CD4-positive, alpha-beta T cell (primary cell): ENCODE measurements at regions not wholly inside any gene's neighbourhood (a gene's known extent, or its start where the extent isn't known, plus 50 kb on each side); places are given as distances from the start of the nearest gene placed in this dataset.

Source experiments
- ATAC-seq: fragments of 200-7000 bp; cut with Tn5 transposase; one replicate; pipeline ENCODE4 v1.10.0; 2022; ENCODE audit warnings: mild to moderate bottlenecking; ENCODE audit not compliant: poor library complexity
- CTCF ChIA-PET: fragments of 350-600 bp; sonication (Branson Sonifier 250); formaldehyde crosslinking; loops from one replicate; lab custom pipeline; 2021; ENCODE audit warnings: antibody characterized with exemption, inconsistent platforms; lab: Charles Lee
- POLR2A ChIA-PET: fragments of 350-600 bp; sonication (Branson Sonifier 250); formaldehyde crosslinking; loops from one replicate; lab custom pipeline; 2021; ENCODE audit warnings: antibody characterized with exemption, inconsistent platforms; lab: Charles Lee
- DNase-seq, 14 experiments: peaks; one replicate each; pipeline ENCODE4 v3.0.0-alpha.2; 2013 to 2020; ENCODE audit warnings: mixed read lengths in 2 of 14
- H3K27ac ChIP-seq, 2 donors: one replicate each; pipeline versions ENCODE4 v1.5.1 to v1.7.0; 2013; ENCODE audit warnings: low read length in 2 of 2, low read depth in 1 of 2, mild to moderate bottlenecking in 1 of 2
- H3K27me3 ChIP-seq, 2 experiments: 1 replicate in 1 of 2; 2 replicates in 1 of 2; pipeline versions ENCODE4 v1.6.1 to v1.7.0; 2013; ENCODE audit warnings: low read length in 2 of 2, control low read depth in 1 of 2, mild to moderate bottlenecking in 1 of 2, moderate library complexity in 1 of 2; ENCODE audit not compliant: insufficient read depth in 2 of 2, control insufficient read depth in 1 of 2
- H3K36me3 ChIP-seq: one replicate; pipeline ENCODE4 v1.6.1; 2013; ENCODE audit warnings: low read length, control low read depth; ENCODE audit not compliant: insufficient read depth
- H3K4me1 ChIP-seq: one replicate; pipeline ENCODE4 v1.6.1; 2013; ENCODE audit warnings: low read length, control low read depth; ENCODE audit not compliant: insufficient read depth
- H3K4me3 ChIP-seq: one replicate; pipeline ENCODE4 v1.5.1; 2013; ENCODE audit warnings: mild to moderate bottlenecking, low read length, moderate library complexity
- H3K9me3 ChIP-seq, 2 experiments: 1 replicate in 1 of 2; 2 replicates in 1 of 2; pipeline versions ENCODE4 v1.6.1 to v1.7.0; 2013; ENCODE audit warnings: low read length in 2 of 2, mild to moderate bottlenecking in 2 of 2, control low read depth in 1 of 2, moderate library complexity in 1 of 2; ENCODE audit not compliant: control insufficient read depth in 1 of 2, insufficient read depth in 1 of 2
- H3K27ac Mint-ChIP-seq: one replicate; pipeline ENCODE4 v1.8.0; 2020; ENCODE audit warnings: mixed read lengths
- H3K27me3 Mint-ChIP-seq: one replicate; pipeline ENCODE4 v1.8.0; 2021; ENCODE audit warnings: mixed read lengths
- H3K36me3 Mint-ChIP-seq: one replicate; pipeline ENCODE4 v1.8.0; 2021; ENCODE audit warnings: low read depth, mixed read lengths
- H3K4me1 Mint-ChIP-seq: one replicate; pipeline ENCODE4 v1.8.0; 2021; ENCODE audit warnings: low read depth, mixed read lengths
- H3K4me3 Mint-ChIP-seq: one replicate; pipeline ENCODE4 v1.8.0; 2020; ENCODE audit warnings: mild to moderate bottlenecking, mixed read lengths
- H3K9me3 Mint-ChIP-seq: one replicate; pipeline ENCODE4 v1.8.0; 2020; ENCODE audit warnings: mixed read lengths
- CTCF ChIP-seq: fragments of 200-600 bp; IDR thresholded peaks from one replicate; pipeline ENCODE4 v1.8.0; 2022; ENCODE audit warnings: antibody characterized with exemption, mild to moderate bottlenecking
- intact Hi-C, 2 experiments: fragments of 100-400 bp; cut with DNase I in 1 of 2; cut with micrococcal nuclease in 1 of 2; formaldehyde crosslinking; loops; one replicate each; pipeline versions ENCODE4 v1.15.1 to v1.9.0; 2023 to 2025; cut with DNase I, micrococcal nuclease

GRCh38 chr12:89832336-89832735 lies 123.7 kb upstream of the ATP2B1 start:
- Histone ChIP-seq H3K36me3 (no peaks in the 10 kb centered on the region), H3K27me3 (no peaks in the 10 kb centered on the region), H3K27ac (no peak overlapping the region), H3K4me3 (no peak overlapping the region), H3K4me1 (no peaks in the 10 kb centered on the region), H3K9me3 (no peaks in the 10 kb centered on the region)
- DNase-seq = no peak
- ATAC-seq = no peak
- Mint-ChIP-seq H3K9me3 (no peaks in the 10 kb centered on the region), H3K4me1 (no peaks in the 10 kb centered on the region), H3K27ac (no peak overlapping the region), H3K36me3 (no peaks in the 10 kb centered on the region), H3K27me3 (no peaks in the 10 kb centered on the region), H3K4me3 (no peak overlapping the region)
- TF ChIP-seq CTCF = no peak
- intact Hi-C loops = no loop called here
- ChIA-PET CTCF (no interaction called here), POLR2A (interaction anchor here (0.6 kb wide), 1 partner anchor 135 kb away, joined by 3 read pairs; no protein-coding TSS in a partner anchor)

GRCh38 chr12:89831310-89832095 lies 122.9 kb upstream of the ATP2B1 start:
- ATAC-seq (no peak), DNase-seq (no peak)
- no peaks in the 10 kb centered on the region for H3K9me3 ChIP-seq
- H3K4me1 Mint-ChIP-seq = peaks cover 2% of the 10 kb centered on the region
- intact Hi-C loops = no loop called here
- ChIA-PET CTCF (no interaction called here), POLR2A (interaction anchor here (0.6 kb wide), 1 partner anchor 134 kb away, joined by 3 read pairs; no protein-coding TSS in a partner anchor)
- H3K4me3 Mint-ChIP-seq = no peak overlapping the region
- H3K36me3 Mint-ChIP-seq = no peaks in the 10 kb centered on the region
- no peak overlapping the region for H3K27ac ChIP-seq
- no peak overlapping the region for H3K4me3 ChIP-seq
- H3K27me3 Mint-ChIP-seq = no peaks in the 10 kb centered on the region
- H3K27ac Mint-ChIP-seq = no peak overlapping the region
- TF ChIP-seq CTCF = no peak
- H3K27me3 ChIP-seq = no peaks in the 10 kb centered on the region
- no peaks in the 10 kb centered on the region for H3K9me3 Mint-ChIP-seq
- H3K36me3 ChIP-seq = no peaks in the 10 kb centered on the region
- H3K4me1 ChIP-seq = no peaks in the 10 kb centered on the region

- DNase-seq (no peak), ATAC-seq (no peak)
- H3K4me3 ChIP-seq = no peak overlapping the region
- H3K27me3 ChIP-seq = no peaks in the 10 kb centered on the region
- H3K4me1 ChIP-seq = no peaks in the 10 kb centered on the region
- ChIA-PET POLR2A (no interaction called here), CTCF (no interaction called here)
- TF ChIP-seq CTCF = no peak
- Mint-ChIP-seq H3K9me3 (no peaks in the 10 kb centered on the region), H3K4me3 (no peak overlapping the region), H3K36me3 (no peaks in the 10 kb centered on the region), H3K27ac (no peak overlapping the region), H3K27me3 (no peaks in the 10 kb centered on the region), H3K4me1 (peaks cover 14% of the 10 kb centered on the region)
- H3K27ac ChIP-seq = no peak overlapping the region
- no peaks in the 10 kb centered on the region for H3K36me3 ChIP-seq
- intact Hi-C loops = no loop called here
- no peaks in the 10 kb centered on the region for H3K9me3 ChIP-seq
These were observed 120.9 kb upstream of the ATP2B1 start for GRCh38 chr12:89829434-89829975.
